ENCODE measurements at regions not wholly inside any gene's neighbourhood (a gene's known extent, or its start where the extent isn't known, plus 50 kb on each side); places are given as distances from the start of the nearest gene placed in this dataset.

- Mint-ChIP-seq H3K27me3 (ENCODE audit: unreplicated experiment) (no peaks in the 10 kb centered on the region), H3K27ac (ENCODE audit: unreplicated experiment) (no peak overlapping the region), H3K9me3 (ENCODE audit: unreplicated experiment) (peaks cover 2% of the 10 kb centered on the region), H3K4me1 (ENCODE audit: low read depth, unreplicated experiment) (no peaks in the 10 kb centered on the region), H3K4me3 (ENCODE audit: unreplicated experiment) (no peak overlapping the region), H3K36me3 (ENCODE audit: unreplicated experiment) (no peaks in the 10 kb centered on the region)
- DNase-seq = no peak
- no peak for TF ChIP-seq CTCF (IDR thresholded peaks at IDR 0.05; ENCODE audit: partially characterized antibody, unreplicated experiment)
These were observed 193.3 kb upstream of the SSTR4 start for GRCh38 chr20:22841846-22842245.

GRCh38 chr20:22842793-22843192, 192.3 kb upstream of the SSTR4 start:
- Mint-ChIP-seq H3K4me1 (ENCODE audit: low read depth, unreplicated experiment) (no peaks in the 10 kb centered on the region), H3K36me3 (ENCODE audit: unreplicated experiment) (no peaks in the 10 kb centered on the region), H3K4me3 (ENCODE audit: unreplicated experiment) (no peak overlapping the region), H3K9me3 (ENCODE audit: unreplicated experiment) (peaks cover 2% of the 10 kb centered on the region), H3K27me3 (ENCODE audit: unreplicated experiment) (no peaks in the 10 kb centered on the region), H3K27ac (ENCODE audit: unreplicated experiment) (no peak overlapping the region)
- no peak for TF ChIP-seq CTCF (IDR thresholded peaks at IDR 0.05; ENCODE audit: partially characterized antibody, unreplicated experiment)
- no peak for DNase-seq

- no peaks in the 10 kb centered on the region for H3K36me3 Mint-ChIP-seq (ENCODE audit: unreplicated experiment)
- peaks cover 3% of the 10 kb centered on the region for H3K9me3 Mint-ChIP-seq (ENCODE audit: unreplicated experiment)
- TF ChIP-seq CTCF (IDR thresholded peaks at IDR 0.05; ENCODE audit: partially characterized antibody, unreplicated experiment) = no peak
- no peaks in the 10 kb centered on the region for H3K4me1 Mint-ChIP-seq (ENCODE audit: low read depth, unreplicated experiment)
- H3K27ac Mint-ChIP-seq (ENCODE audit: unreplicated experiment) = no peak overlapping the region
- DNase-seq = no peak
- H3K4me3 Mint-ChIP-seq (ENCODE audit: unreplicated experiment) = no peak overlapping the region
- no peaks in the 10 kb centered on the region for H3K27me3 Mint-ChIP-seq (ENCODE audit: unreplicated experiment)
These were observed 190.2 kb upstream of the SSTR4 start for GRCh38 chr20:22844959-22845358.

- DNase-seq = no peak
- no peak for TF ChIP-seq CTCF (IDR thresholded peaks at IDR 0.05; ENCODE audit: partially characterized antibody, unreplicated experiment)
- H3K27ac Mint-ChIP-seq (ENCODE audit: unreplicated experiment) = no peak overlapping the region
- H3K4me3 Mint-ChIP-seq (ENCODE audit: unreplicated experiment) = no peak overlapping the region
- H3K4me1 Mint-ChIP-seq (ENCODE audit: low read depth, unreplicated experiment) = no peaks in the 10 kb centered on the region
- no peaks in the 10 kb centered on the region for H3K36me3 Mint-ChIP-seq (ENCODE audit: unreplicated experiment)
- peaks cover 3% of the 10 kb centered on the region for H3K9me3 Mint-ChIP-seq (ENCODE audit: unreplicated experiment)
- no peaks in the 10 kb centered on the region for H3K27me3 Mint-ChIP-seq (ENCODE audit: unreplicated experiment)
These were observed 188.2 kb upstream of the SSTR4 start for GRCh38 chr20:22846863-22847262.

- no peaks in the 10 kb centered on the region for H3K36me3 Mint-ChIP-seq (ENCODE audit: unreplicated experiment)
- H3K4me3 Mint-ChIP-seq (ENCODE audit: unreplicated experiment) = no peak overlapping the region
- DNase-seq = no peak
- no peaks in the 10 kb centered on the region for H3K27me3 Mint-ChIP-seq (ENCODE audit: unreplicated experiment)
- H3K27ac Mint-ChIP-seq (ENCODE audit: unreplicated experiment) = no peak overlapping the region
- TF ChIP-seq CTCF (IDR thresholded peaks at IDR 0.05; ENCODE audit: partially characterized antibody, unreplicated experiment) = no peak
- H3K4me1 Mint-ChIP-seq (ENCODE audit: low read depth, unreplicated experiment) = no peaks in the 10 kb centered on the region
- peaks cover 2% of the 10 kb centered on the region for H3K9me3 Mint-ChIP-seq (ENCODE audit: unreplicated experiment)
These were observed 186.7 kb upstream of the SSTR4 start for GRCh38 chr20:22848364-22848763.

All from glutamatergic neuron (in vitro differentiated cells).